ENCODE measurements at regions not wholly inside any gene's neighbourhood (a gene's known extent, or its start where the extent isn't known, plus 50 kb on each side); places are given as distances from the start of the nearest gene placed in this dataset.

GRCh38 chr9:23638011-23638410, 188.0 kb downstream of the ELAVL2 start:
- H3K27me3 ChIP-seq (ENCODE audit: insufficient read depth, low read length, poor library complexity, severe bottlenecking): no peaks in the 10 kb centered on the region
- H3K4me1 ChIP-seq (ENCODE audit: insufficient read depth, low read length): no peaks in the 10 kb centered on the region
- Mint-ChIP-seq H3K36me3 (no peaks in the 10 kb centered on the region), H3K4me3 (no peak overlapping the region), H3K9me3 (peaks cover 0 to 4% (median 2%) of the 10 kb centered on the region in 5 donors), H3K27me3 (no peaks in the 10 kb centered on the region), H3K4me1 (no peaks in the 10 kb centered on the region), H3K27ac (peak overlapping the region in 1 of 8 donors; percentile 21)
- no peak overlapping the region for H3K27ac ChIP-seq (ENCODE audit: low read depth, low read length)
- H3K9me3 ChIP-seq (ENCODE audit: low read length): no peaks in the 10 kb centered on the region
- CTCF ChIA-PET: no interaction called here
- H3K36me3 ChIP-seq (ENCODE audit: insufficient read depth, low read length): no peaks in the 10 kb centered on the region
- POLR2A ChIA-PET: no interaction called here
- no peak for DNase-seq
- H3K4me3 ChIP-seq (ENCODE audit: low read length): no peak overlapping the region

GRCh38 chr9:23638837-23639426, 187.1 kb downstream of the ELAVL2 start:
- Histone ChIP-seq H3K27ac (ENCODE audit: low read depth, low read length) (no peak overlapping the region), H3K4me3 (ENCODE audit: low read length) (no peak overlapping the region), H3K4me1 (ENCODE audit: insufficient read depth, low read length) (no peaks in the 10 kb centered on the region), H3K36me3 (ENCODE audit: insufficient read depth, low read length) (no peaks in the 10 kb centered on the region), H3K9me3 (ENCODE audit: low read length) (no peaks in the 10 kb centered on the region), H3K27me3 (ENCODE audit: insufficient read depth, low read length, poor library complexity, severe bottlenecking) (no peaks in the 10 kb centered on the region)
- Mint-ChIP-seq H3K27me3 (no peaks in the 10 kb centered on the region), H3K9me3 (peaks cover 0 to 4% (median 2%) of the 10 kb centered on the region in 5 donors), H3K36me3 (no peaks in the 10 kb centered on the region), H3K4me3 (no peak overlapping the region), H3K27ac (no peak overlapping the region), H3K4me1 (no peaks in the 10 kb centered on the region)
- POLR2A ChIA-PET: no interaction called here
- DNase-seq: no peak
- CTCF ChIA-PET: no interaction called here
